HEK293 (cell line): ENCODE measurements at regions not wholly inside any gene's neighbourhood (a gene's known extent, or its start where the extent isn't known, plus 50 kb on each side); places are given as distances from the start of the nearest gene placed in this dataset.

Experiments
- MYNN ChIP-seq: fragments of 450-650 bp; formaldehyde crosslinking; IDR thresholded peaks from 2 replicates; pipeline ENCODE4 v1.5.1; 2016; ENCODE audit warnings: missing biosample characterization, missing genetic modification characterization, borderline replicate concordance
- MZF1 ChIP-seq: fragments of 450-650 bp; formaldehyde crosslinking; IDR thresholded peaks from 2 replicates; pipeline ENCODE4 v1.5.1; 2017; ENCODE audit warnings: missing biosample characterization, missing genetic modification characterization, borderline replicate concordance
- ZNF302 ChIP-seq: fragments of 450-650 bp; formaldehyde crosslinking; IDR thresholded peaks from 2 replicates; pipeline ENCODE4 v1.5.1; 2016; ENCODE audit warnings: missing biosample characterization, missing genetic modification characterization, low read depth
- ZNF335 ChIP-seq: fragments of 450-650 bp; formaldehyde crosslinking; conservative IDR thresholded peaks from 2 replicates; pipeline ENCODE4 v1.5.1; 2016; ENCODE audit warnings: missing biosample characterization, missing genetic modification characterization
- ZNF521 ChIP-seq: fragments of 450-650 bp; formaldehyde crosslinking; IDR thresholded peaks from 2 replicates; pipeline ENCODE4 v1.5.1; 2017; ENCODE audit warnings: missing biosample characterization, mild to moderate bottlenecking, missing genetic modification characterization
- ZNF645 ChIP-seq: fragments of 450-650 bp; formaldehyde crosslinking; IDR thresholded peaks from 2 replicates; pipeline ENCODE4; 2016; ENCODE audit warnings: missing biosample characterization, missing genetic modification characterization
- ZNF768 ChIP-seq: fragments of 450-650 bp; formaldehyde crosslinking; IDR thresholded peaks from 2 replicates; pipeline ENCODE4 v1.5.1; 2018; ENCODE audit warnings: missing biosample characterization, mild to moderate bottlenecking, missing genetic modification characterization
- TF ChIP-seq, protein P1 (sequence below): fragments of 450-650 bp; formaldehyde crosslinking; IDR thresholded peaks from 2 replicates; pipeline ENCODE4 v1.5.1; 2016; ENCODE audit warnings: missing biosample characterization, missing genetic modification characterization
- TF ChIP-seq, protein P2 (sequence below): fragments of 450-650 bp; formaldehyde crosslinking; IDR thresholded peaks from 2 replicates; pipeline ENCODE4 v1.5.1; 2016; ENCODE audit warnings: missing biosample characterization, missing genetic modification characterization
- TF ChIP-seq, protein P3 (sequence below): fragments of 450-650 bp; formaldehyde crosslinking; IDR thresholded peaks from 2 replicates; pipeline ENCODE4 v1.5.1; 2016; ENCODE audit warnings: missing biosample characterization, missing genetic modification characterization
- TF ChIP-seq, protein P4 (sequence below): fragments of 450-650 bp; formaldehyde crosslinking; IDR thresholded peaks from 2 replicates; pipeline ENCODE4 v1.5.1; 2016; ENCODE audit warnings: missing biosample characterization, missing genetic modification characterization

- TF ChIP-seq, protein P1, sequence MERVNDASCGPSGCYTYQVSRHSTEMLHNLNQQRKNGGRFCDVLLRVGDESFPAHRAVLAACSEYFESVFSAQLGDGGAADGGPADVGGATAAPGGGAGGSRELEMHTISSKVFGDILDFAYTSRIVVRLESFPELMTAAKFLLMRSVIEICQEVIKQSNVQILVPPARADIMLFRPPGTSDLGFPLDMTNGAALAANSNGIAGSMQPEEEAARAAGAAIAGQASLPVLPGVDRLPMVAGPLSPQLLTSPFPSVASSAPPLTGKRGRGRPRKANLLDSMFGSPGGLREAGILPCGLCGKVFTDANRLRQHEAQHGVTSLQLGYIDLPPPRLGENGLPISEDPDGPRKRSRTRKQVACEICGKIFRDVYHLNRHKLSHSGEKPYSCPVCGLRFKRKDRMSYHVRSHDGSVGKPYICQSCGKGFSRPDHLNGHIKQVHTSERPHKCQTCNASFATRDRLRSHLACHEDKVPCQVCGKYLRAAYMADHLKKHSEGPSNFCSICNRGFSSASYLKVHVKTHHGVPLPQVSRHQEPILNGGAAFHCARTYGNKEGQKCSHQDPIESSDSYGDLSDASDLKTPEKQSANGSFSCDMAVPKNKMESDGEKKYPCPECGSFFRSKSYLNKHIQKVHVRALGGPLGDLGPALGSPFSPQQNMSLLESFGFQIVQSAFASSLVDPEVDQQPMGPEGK (tag by site-specific recombination), result no peak
- TF ChIP-seq ZNF521 (tag by site-specific recombination), result no peak
- no peak for TF ChIP-seq ZNF768 (tag by site-specific recombination)
- TF ChIP-seq ZNF302 (tag by site-specific recombination), result no peak
- no peak for TF ChIP-seq ZNF645 (tag by site-specific recombination)
- no peak for TF ChIP-seq MZF1 (tag by site-specific recombination)
- TF ChIP-seq ZNF335, result no peak
- TF ChIP-seq, protein P2, sequence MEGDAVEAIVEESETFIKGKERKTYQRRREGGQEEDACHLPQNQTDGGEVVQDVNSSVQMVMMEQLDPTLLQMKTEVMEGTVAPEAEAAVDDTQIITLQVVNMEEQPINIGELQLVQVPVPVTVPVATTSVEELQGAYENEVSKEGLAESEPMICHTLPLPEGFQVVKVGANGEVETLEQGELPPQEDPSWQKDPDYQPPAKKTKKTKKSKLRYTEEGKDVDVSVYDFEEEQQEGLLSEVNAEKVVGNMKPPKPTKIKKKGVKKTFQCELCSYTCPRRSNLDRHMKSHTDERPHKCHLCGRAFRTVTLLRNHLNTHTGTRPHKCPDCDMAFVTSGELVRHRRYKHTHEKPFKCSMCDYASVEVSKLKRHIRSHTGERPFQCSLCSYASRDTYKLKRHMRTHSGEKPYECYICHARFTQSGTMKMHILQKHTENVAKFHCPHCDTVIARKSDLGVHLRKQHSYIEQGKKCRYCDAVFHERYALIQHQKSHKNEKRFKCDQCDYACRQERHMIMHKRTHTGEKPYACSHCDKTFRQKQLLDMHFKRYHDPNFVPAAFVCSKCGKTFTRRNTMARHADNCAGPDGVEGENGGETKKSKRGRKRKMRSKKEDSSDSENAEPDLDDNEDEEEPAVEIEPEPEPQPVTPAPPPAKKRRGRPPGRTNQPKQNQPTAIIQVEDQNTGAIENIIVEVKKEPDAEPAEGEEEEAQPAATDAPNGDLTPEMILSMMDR (tag by site-specific recombination), result no peak
- TF ChIP-seq, protein P3, sequence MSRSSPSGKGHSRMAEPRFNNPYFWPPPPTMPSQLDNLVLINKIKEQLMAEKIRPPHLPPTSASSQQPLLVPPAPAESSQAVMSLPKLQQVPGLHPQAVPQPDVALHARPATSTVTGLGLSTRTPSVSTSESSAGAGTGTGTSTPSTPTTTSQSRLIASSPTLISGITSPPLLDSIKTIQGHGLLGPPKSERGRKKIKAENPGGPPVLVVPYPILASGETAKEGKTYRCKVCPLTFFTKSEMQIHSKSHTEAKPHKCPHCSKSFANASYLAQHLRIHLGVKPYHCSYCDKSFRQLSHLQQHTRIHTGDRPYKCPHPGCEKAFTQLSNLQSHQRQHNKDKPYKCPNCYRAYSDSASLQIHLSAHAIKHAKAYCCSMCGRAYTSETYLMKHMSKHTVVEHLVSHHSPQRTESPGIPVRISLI (tag by site-specific recombination), result no peak
- TF ChIP-seq MYNN (tag by site-specific recombination), result no peak
- TF ChIP-seq, protein P4, sequence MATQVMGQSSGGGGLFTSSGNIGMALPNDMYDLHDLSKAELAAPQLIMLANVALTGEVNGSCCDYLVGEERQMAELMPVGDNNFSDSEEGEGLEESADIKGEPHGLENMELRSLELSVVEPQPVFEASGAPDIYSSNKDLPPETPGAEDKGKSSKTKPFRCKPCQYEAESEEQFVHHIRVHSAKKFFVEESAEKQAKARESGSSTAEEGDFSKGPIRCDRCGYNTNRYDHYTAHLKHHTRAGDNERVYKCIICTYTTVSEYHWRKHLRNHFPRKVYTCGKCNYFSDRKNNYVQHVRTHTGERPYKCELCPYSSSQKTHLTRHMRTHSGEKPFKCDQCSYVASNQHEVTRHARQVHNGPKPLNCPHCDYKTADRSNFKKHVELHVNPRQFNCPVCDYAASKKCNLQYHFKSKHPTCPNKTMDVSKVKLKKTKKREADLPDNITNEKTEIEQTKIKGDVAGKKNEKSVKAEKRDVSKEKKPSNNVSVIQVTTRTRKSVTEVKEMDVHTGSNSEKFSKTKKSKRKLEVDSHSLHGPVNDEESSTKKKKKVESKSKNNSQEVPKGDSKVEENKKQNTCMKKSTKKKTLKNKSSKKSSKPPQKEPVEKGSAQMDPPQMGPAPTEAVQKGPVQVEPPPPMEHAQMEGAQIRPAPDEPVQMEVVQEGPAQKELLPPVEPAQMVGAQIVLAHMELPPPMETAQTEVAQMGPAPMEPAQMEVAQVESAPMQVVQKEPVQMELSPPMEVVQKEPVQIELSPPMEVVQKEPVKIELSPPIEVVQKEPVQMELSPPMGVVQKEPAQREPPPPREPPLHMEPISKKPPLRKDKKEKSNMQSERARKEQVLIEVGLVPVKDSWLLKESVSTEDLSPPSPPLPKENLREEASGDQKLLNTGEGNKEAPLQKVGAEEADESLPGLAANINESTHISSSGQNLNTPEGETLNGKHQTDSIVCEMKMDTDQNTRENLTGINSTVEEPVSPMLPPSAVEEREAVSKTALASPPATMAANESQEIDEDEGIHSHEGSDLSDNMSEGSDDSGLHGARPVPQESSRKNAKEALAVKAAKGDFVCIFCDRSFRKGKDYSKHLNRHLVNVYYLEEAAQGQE, result no peak
Observed at GRCh38 chr7:86448856-86449255, 194.9 kb upstream of the GRM3 start.
